Mesendoderm (in vitro differentiated cells): ENCODE measurements at regions not wholly inside any gene's neighbourhood (a gene's known extent, or its start where the extent isn't known, plus 50 kb on each side); places are given as distances from the start of the nearest gene placed in this dataset.

Source experiments
- DNase-seq: peaks from one replicate; pipeline ENCODE4 v3.0.0; 2013
- H2AK5ac ChIP-seq: 2 replicates; pipeline ENCODE4 v1.6.1; 2013; ENCODE audit warnings: low read length, inconsistent platforms
- H2BK120ac ChIP-seq: 2 replicates; pipeline ENCODE4 v1.6.1; 2013; ENCODE audit warnings: low read depth, mild to moderate bottlenecking, low read length, moderate library complexity, mixed read lengths
- H2BK15ac ChIP-seq: replicated peaks from 2 replicates; pipeline ENCODE4 v1.6.1; 2013; ENCODE audit warnings: low read depth, mild to moderate bottlenecking, moderate library complexity
- H2BK5ac ChIP-seq: 2 replicates; pipeline ENCODE4 v1.6.1; 2013; ENCODE audit warnings: low read length, inconsistent platforms
- H3K18ac ChIP-seq: 2 replicates; pipeline ENCODE4 v1.6.1; 2013; ENCODE audit warnings: mild to moderate bottlenecking, low read length, mixed read lengths
- H3K23ac ChIP-seq: one replicate; pipeline ENCODE4 v1.6.1; 2013; ENCODE audit warnings: low read length
- H3K27ac ChIP-seq: 2 replicates; pipeline ENCODE4 v1.5.1; 2013; ENCODE audit warnings: low read depth, mild to moderate bottlenecking, inconsistent platforms, low read length, moderate library complexity
- H3K27me3 ChIP-seq: 2 replicates; pipeline ENCODE4 v1.6.1; 2013; ENCODE audit warnings: low read length, control low read depth, mild to moderate bottlenecking, inconsistent platforms; ENCODE audit not compliant: insufficient read depth, poor library complexity
- H3K36me3 ChIP-seq: 2 replicates; pipeline ENCODE4 v1.6.1; 2013; ENCODE audit warnings: low read length, inconsistent platforms; ENCODE audit not compliant: control insufficient read depth, insufficient read depth
- H3K4ac ChIP-seq: one replicate; pipeline ENCODE4 v1.6.1; 2013; ENCODE audit warnings: low read depth, mild to moderate bottlenecking, low read length, moderate library complexity
- H3K4me1 ChIP-seq: 2 replicates; pipeline ENCODE4 v1.6.1; 2013; ENCODE audit warnings: low read depth, low read length, inconsistent platforms; ENCODE audit not compliant: control insufficient read depth
- H3K4me2 ChIP-seq: 2 replicates; pipeline ENCODE4 v1.6.1; 2013; ENCODE audit warnings: low read length
- H3K4me3 ChIP-seq: 2 replicates; pipeline ENCODE4 v1.5.1; 2013; ENCODE audit warnings: mild to moderate bottlenecking, low read length
- H3K56ac ChIP-seq: one replicate; pipeline ENCODE4 v1.6.1; 2013; ENCODE audit warnings: low read length
- H3K79me1 ChIP-seq: 2 replicates; pipeline ENCODE4 v1.6.1; 2013; ENCODE audit warnings: low read length, inconsistent platforms
- H3K79me2 ChIP-seq: 2 replicates; pipeline ENCODE4 v1.6.1; 2013; ENCODE audit warnings: mild to moderate bottlenecking, low read length; ENCODE audit not compliant: control insufficient read depth, insufficient read depth
- H3K9ac ChIP-seq: 2 replicates; pipeline ENCODE4 v1.6.1; 2013; ENCODE audit warnings: low read length, inconsistent platforms
- H4K5ac ChIP-seq: one replicate; pipeline ENCODE4 v1.6.1; 2013; ENCODE audit warnings: low read length
- H4K8ac ChIP-seq: one replicate; pipeline ENCODE4 v1.6.1; 2013; ENCODE audit warnings: low read depth, mild to moderate bottlenecking, control low read depth, low read length, moderate library complexity
- WGBS: extraction: QIAGEN DNeasy Blood & Tissue Kit; methylation state at CpG from one replicate; pipeline ENCODE4 v1.1.7; 2013; ENCODE audit warnings: low lambda C conversion rate, missing lambda C conversion rate; ENCODE audit not compliant: insufficient coverage; ENCODE audit errors: extremely low coverage; 5-methylcytosine and 5-hydroxymethylcytosine counted together

DNA sequence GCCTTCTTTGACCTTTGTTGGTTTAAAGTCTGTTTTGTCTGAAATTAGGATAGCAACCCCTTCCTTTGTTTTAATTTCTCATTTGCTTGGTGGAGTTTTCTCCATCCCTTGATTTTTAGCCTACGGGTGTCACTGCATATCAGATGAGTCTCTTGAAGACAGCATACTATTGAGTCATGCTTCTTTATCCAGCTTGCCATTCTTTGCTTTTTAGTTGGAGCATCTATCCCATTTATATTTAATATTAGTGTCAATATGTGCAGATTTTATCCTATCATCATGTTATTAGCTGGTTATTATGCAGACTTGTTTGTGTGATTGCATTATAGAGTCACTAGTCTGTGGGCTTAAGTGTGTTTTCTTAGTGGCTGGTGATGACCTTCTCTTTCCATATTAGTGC is 622.2 kb downstream of the MMUT start:
- Histone ChIP-seq H3K56ac (no peak overlapping the region), H3K9ac (no peak overlapping the region), H3K36me3 (no peaks in the 10 kb centered on the region), H3K18ac (no peak overlapping the region), H3K4me1 (no peaks in the 10 kb centered on the region), H3K4me2 (no peak overlapping the region), H2BK120ac (no peak overlapping the region), H3K23ac (no peak overlapping the region), H3K79me1 (no peaks in the 10 kb centered on the region), H2AK5ac (no peak overlapping the region), H2BK5ac (no peak overlapping the region), H2BK15ac (no peak overlapping the region), H3K27me3 (no peaks in the 10 kb centered on the region), H3K79me2 (no peaks in the 10 kb centered on the region), H3K4ac (no peak overlapping the region), H4K8ac (no peak overlapping the region), H3K27ac (no peak overlapping the region), H4K5ac (no peak overlapping the region), H3K4me3 (no peak overlapping the region)
- WGBS, result no CpG with 5 or more reads among the region's 1 CpG
- DNase-seq, result no peak

DNA sequence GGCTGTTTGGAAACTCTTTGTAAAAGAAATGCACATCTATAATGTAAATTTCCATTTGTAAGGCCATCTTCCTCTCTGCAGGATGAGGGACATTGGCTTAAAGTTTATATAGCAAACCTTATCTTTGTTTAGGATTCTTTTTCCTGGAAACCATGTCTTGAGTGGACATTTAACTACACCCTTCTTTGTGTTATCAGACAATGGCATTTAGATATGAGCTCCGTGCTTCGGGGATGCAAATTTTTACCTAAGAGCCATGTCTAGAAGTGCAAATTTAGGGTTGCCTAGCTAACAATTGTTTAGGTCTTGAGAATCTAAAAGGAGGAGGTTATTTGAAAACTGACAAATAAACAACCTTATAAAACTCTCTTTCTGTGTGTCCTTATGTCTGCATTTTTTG is 623.8 kb downstream of the MMUT start:
- Histone ChIP-seq H3K4me1 (no peaks in the 10 kb centered on the region), H2BK5ac (no peak overlapping the region), H4K5ac (no peak overlapping the region), H4K8ac (no peak overlapping the region), H3K4me3 (no peak overlapping the region), H3K9ac (no peak overlapping the region), H2BK120ac (no peak overlapping the region), H3K79me2 (no peaks in the 10 kb centered on the region), H3K56ac (no peak overlapping the region), H3K27ac (no peak overlapping the region), H3K4ac (no peak overlapping the region), H3K36me3 (no peaks in the 10 kb centered on the region), H3K27me3 (no peaks in the 10 kb centered on the region), H2BK15ac (no peak overlapping the region), H2AK5ac (no peak overlapping the region), H3K23ac (no peak overlapping the region), H3K18ac (no peak overlapping the region), H3K79me1 (no peaks in the 10 kb centered on the region), H3K4me2 (no peak overlapping the region)
- no peak for DNase-seq
- WGBS, result no CpG with 5 or more reads among the region's 2 CpGs

DNA sequence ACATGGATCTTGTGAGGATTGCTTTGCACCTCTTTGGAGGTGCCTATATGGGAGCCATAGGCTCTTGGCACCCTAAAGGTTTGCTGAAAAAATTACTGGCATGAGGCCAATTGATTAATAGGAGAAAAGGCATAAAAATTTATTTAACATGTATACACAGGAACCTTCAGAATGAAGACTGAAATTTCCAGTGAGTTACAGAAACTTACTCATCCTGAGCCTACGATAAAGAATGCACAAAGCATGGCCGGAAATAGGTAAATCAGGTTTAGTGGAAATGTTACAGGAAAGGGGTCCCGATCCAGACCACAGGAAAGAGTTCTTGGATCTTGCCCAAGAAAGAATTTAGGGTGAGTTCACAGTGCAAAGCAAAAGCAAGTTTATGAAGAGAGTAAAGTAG is 625.3 kb downstream of the MMUT start:
- no peak overlapping the region for H4K5ac ChIP-seq
- no peak overlapping the region for H2AK5ac ChIP-seq
- H2BK120ac ChIP-seq, result no peak overlapping the region
- H3K18ac ChIP-seq, result no peak overlapping the region
- no peak overlapping the region for H3K9ac ChIP-seq
- no peak overlapping the region for H3K56ac ChIP-seq
- H3K4me3 ChIP-seq, result no peak overlapping the region
- H3K79me1 ChIP-seq, result no peaks in the 10 kb centered on the region
- no peak overlapping the region for H3K4me2 ChIP-seq
- no peak overlapping the region for H3K4ac ChIP-seq
- no peak overlapping the region for H3K27ac ChIP-seq
- no peaks in the 10 kb centered on the region for H3K79me2 ChIP-seq
- DNase-seq, result no peak
- no peaks in the 10 kb centered on the region for H3K4me1 ChIP-seq
- no peak overlapping the region for H4K8ac ChIP-seq
- H2BK5ac ChIP-seq, result no peak overlapping the region
- H3K27me3 ChIP-seq, result no peaks in the 10 kb centered on the region
- H2BK15ac ChIP-seq, result no peak overlapping the region
- no CpG with 5 or more reads among the region's 3 CpGs for WGBS
- no peak overlapping the region for H3K23ac ChIP-seq
- H3K36me3 ChIP-seq, result no peaks in the 10 kb centered on the region

DNA sequence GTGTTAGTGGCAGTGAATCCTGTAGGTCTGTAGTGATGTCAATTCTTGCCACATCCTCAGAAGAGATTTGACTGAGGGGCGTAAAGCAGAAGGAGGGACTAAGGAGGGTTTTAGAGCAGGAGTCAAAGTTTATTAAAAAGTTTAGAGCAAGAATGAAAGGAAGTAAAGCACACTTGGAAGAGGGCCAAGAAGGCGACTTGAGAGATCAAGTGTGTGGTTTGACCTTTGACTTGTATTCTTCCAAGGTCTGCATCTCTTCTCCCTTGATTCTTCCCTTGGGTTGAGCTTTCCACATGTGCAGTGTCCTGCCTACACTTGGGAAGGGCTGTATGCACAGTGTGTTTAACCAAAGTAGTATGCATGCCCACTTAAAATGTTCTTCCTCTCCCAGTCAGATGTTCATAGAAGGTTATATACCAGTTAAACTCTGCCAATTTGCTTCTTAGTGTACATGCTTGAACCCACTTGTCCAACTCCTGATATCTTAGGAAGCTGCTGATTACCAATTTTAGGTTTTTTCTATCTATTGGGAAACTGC is 627.6 kb downstream of the MMUT start:
- H4K5ac ChIP-seq, result no peak overlapping the region
- no peak for DNase-seq
- no peak overlapping the region for H3K4me3 ChIP-seq
- no peak overlapping the region for H3K56ac ChIP-seq
- no peak overlapping the region for H3K4ac ChIP-seq
- H3K23ac ChIP-seq, result no peak overlapping the region
- H3K9ac ChIP-seq, result no peak overlapping the region
- H3K27ac ChIP-seq, result no peak overlapping the region
- no peaks in the 10 kb centered on the region for H3K27me3 ChIP-seq
- no peaks in the 10 kb centered on the region for H3K79me2 ChIP-seq
- H2BK15ac ChIP-seq, result no peak overlapping the region
- no peak overlapping the region for H4K8ac ChIP-seq
- no peak overlapping the region for H2AK5ac ChIP-seq
- H3K18ac ChIP-seq, result no peak overlapping the region
- no peaks in the 10 kb centered on the region for H3K79me1 ChIP-seq
- H2BK120ac ChIP-seq, result no peak overlapping the region
- no peaks in the 10 kb centered on the region for H3K36me3 ChIP-seq
- no peaks in the 10 kb centered on the region for H3K4me1 ChIP-seq
- no CpG with 5 or more reads among the region's 2 CpGs for WGBS
- H3K4me2 ChIP-seq, result no peak overlapping the region
- no peak overlapping the region for H2BK5ac ChIP-seq

DNA sequence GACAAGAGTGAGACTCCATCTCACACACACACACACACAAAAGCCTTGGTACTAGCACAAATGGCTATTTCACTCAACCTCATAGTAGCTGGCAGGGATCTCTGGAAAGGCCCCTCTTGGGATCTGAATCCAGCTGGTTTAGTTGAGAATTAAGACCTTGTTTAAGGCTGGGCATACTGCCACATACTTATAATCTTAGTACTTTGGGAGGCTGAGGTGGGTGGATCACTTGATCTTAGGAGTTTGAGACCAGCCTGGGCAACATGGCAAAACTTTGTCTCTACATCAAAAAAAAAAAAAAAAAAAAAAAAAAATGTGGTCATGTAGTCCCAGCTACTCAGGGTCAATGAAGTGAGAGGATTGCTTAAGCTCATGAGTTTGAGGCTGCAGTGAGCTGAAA is 628.3 kb downstream of the MMUT start:
- H3K18ac ChIP-seq, result no peak overlapping the region
- no peaks in the 10 kb centered on the region for H3K4me1 ChIP-seq
- H2AK5ac ChIP-seq, result no peak overlapping the region
- H3K27ac ChIP-seq, result no peak overlapping the region
- no peaks in the 10 kb centered on the region for H3K79me2 ChIP-seq
- no peak overlapping the region for H3K56ac ChIP-seq
- H2BK5ac ChIP-seq, result no peak overlapping the region
- H3K27me3 ChIP-seq, result no peaks in the 10 kb centered on the region
- H3K4ac ChIP-seq, result no peak overlapping the region
- no peak overlapping the region for H2BK15ac ChIP-seq
- no peak overlapping the region for H2BK120ac ChIP-seq
- no peak overlapping the region for H3K23ac ChIP-seq
- no peak overlapping the region for H3K4me2 ChIP-seq
- DNase-seq, result no peak
- no peak overlapping the region for H3K9ac ChIP-seq
- no peak overlapping the region for H4K5ac ChIP-seq
- no peaks in the 10 kb centered on the region for H3K79me1 ChIP-seq
- no peak overlapping the region for H3K4me3 ChIP-seq
- no peaks in the 10 kb centered on the region for H3K36me3 ChIP-seq
- H4K8ac ChIP-seq, result no peak overlapping the region

DNA sequence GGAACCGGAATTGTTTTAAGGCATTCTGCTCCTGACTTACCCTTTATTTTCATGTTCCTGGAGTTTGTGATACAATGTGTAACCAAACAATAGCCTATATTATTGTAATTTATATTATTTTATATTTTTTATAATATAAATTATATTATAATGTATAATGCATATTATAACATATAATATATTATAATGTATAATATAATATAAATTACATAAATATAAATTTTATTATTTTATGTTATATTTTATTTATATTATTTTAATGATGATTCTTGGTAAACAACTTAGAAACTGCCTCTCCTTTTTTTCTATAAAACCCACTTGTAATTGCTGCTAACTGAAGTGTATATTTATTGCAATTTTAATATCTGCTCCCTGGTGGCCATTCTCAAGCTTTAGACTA is 629.1 kb downstream of the MMUT start:
- H2BK15ac ChIP-seq, result no peak overlapping the region
- no peak overlapping the region for H3K56ac ChIP-seq
- no peaks in the 10 kb centered on the region for H3K79me2 ChIP-seq
- no peak overlapping the region for H3K23ac ChIP-seq
- no peak overlapping the region for H3K27ac ChIP-seq
- no peak for DNase-seq
- H3K79me1 ChIP-seq, result no peaks in the 10 kb centered on the region
- no CpG with 5 or more reads among the region's 1 CpG for WGBS
- H3K18ac ChIP-seq, result no peak overlapping the region
- no peaks in the 10 kb centered on the region for H3K4me1 ChIP-seq
- no peak overlapping the region for H2BK120ac ChIP-seq
- H3K9ac ChIP-seq, result no peak overlapping the region
- H2AK5ac ChIP-seq, result no peak overlapping the region
- H4K8ac ChIP-seq, result no peak overlapping the region
- H3K36me3 ChIP-seq, result no peaks in the 10 kb centered on the region
- no peak overlapping the region for H2BK5ac ChIP-seq
- no peak overlapping the region for H4K5ac ChIP-seq
- H3K4me3 ChIP-seq, result no peak overlapping the region
- no peak overlapping the region for H3K4me2 ChIP-seq
- no peaks in the 10 kb centered on the region for H3K27me3 ChIP-seq
- no peak overlapping the region for H3K4ac ChIP-seq
